ENCODE measurements at regions not wholly inside any gene's neighbourhood (a gene's known extent, or its start where the extent isn't known, plus 50 kb on each side); places are given as distances from the start of the nearest gene placed in this dataset.

DNA sequence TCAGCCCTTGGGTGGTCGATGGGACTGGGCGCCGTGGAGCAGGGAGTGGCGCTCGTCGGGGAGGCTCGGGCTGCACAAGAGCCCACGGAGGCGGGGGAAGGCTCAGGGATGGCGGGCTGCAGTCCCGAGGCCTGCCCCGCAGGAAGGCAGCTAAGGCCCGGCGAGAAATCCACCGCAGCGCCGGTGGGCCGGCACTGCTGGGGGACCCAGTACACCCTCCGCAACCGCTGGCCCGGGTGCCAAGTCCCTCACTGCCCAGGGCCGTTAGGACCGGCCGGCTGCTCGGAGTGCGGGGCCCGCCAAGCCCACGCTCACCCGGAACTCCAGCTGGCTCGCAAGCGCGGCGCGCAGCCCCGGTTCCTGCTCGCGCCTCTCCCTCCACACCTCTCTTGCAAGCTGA lies 138.4 kb downstream of the BAMBI start:
- no peak overlapping the region for H3K27ac ChIP-seq (ENCODE audit: low read depth, low read length)
- H3K9me3 ChIP-seq (ENCODE audit: low read depth, low read length), result no peaks in the 10 kb centered on the region
- H3K27me3 ChIP-seq (ENCODE audit: insufficient read depth, low read length), result peaks cover 4% of the 10 kb centered on the region
- H3K4me2 ChIP-seq (ENCODE audit: insufficient read depth, low read length), result no peak overlapping the region
- no peaks in the 10 kb centered on the region for H3K36me3 ChIP-seq (ENCODE audit: insufficient read depth, low read length)
- no peaks in the 10 kb centered on the region for H3K4me1 ChIP-seq (ENCODE audit: insufficient read depth, low read length)
- no peak for DNase-seq (ENCODE audit: insufficient read length, low spot score, missing footprints)
- no peaks in the 10 kb centered on the region for H4K20me1 ChIP-seq (ENCODE audit: insufficient read depth, low read length)
- TF ChIP-seq, protein P1, sequence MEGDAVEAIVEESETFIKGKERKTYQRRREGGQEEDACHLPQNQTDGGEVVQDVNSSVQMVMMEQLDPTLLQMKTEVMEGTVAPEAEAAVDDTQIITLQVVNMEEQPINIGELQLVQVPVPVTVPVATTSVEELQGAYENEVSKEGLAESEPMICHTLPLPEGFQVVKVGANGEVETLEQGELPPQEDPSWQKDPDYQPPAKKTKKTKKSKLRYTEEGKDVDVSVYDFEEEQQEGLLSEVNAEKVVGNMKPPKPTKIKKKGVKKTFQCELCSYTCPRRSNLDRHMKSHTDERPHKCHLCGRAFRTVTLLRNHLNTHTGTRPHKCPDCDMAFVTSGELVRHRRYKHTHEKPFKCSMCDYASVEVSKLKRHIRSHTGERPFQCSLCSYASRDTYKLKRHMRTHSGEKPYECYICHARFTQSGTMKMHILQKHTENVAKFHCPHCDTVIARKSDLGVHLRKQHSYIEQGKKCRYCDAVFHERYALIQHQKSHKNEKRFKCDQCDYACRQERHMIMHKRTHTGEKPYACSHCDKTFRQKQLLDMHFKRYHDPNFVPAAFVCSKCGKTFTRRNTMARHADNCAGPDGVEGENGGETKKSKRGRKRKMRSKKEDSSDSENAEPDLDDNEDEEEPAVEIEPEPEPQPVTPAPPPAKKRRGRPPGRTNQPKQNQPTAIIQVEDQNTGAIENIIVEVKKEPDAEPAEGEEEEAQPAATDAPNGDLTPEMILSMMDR (IDR thresholded peaks at IDR 0.05; ENCODE audit: extremely low read depth, low read depth, low read length), result no peak
- H2AFZ ChIP-seq (ENCODE audit: low read length), result no peak overlapping the region
- H3K4me3 ChIP-seq (ENCODE audit: insufficient read depth, low read length), result no peak overlapping the region
- H3K79me2 ChIP-seq (ENCODE audit: insufficient read depth, low read length), result no peaks in the 10 kb centered on the region

DNA sequence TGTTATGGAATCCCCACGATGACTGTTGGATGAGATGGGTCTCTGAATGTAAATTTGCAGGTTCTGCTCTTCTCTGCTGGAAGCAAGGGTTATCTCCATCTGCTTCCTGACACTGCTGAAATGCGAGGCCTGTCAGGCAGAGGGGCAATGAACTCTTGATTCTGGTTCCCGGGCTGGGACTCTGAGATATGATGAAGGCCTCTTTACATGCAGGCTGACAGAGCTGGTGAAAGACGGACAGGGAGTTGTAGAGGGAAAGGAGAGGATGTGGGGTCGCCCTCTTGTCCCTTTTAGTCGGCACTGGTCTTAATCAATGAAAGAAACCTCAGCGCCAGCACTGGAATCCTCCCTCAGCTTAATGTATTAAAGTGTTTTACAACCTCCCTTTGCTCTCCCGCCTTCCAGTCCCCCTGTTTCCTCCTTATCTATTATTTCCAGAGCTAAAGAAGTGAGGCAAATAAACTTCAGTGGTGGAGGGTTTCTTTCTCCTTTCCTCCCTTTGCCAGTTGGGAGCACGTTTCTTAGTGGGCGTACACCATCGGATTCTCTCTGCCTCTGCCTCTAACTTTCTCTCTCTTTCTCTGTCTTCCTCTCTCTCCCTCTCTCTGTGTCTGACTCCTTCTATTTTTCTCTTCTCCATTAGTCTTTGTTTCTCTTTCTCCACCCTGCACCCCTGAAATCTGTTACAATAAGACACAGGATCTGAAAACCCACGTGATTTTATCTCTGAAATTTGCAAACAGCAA lies 145.6 kb downstream of the BAMBI start:
- no peaks in the 10 kb centered on the region for H3K4me1 ChIP-seq (ENCODE audit: insufficient read depth, low read length)
- H3K9me3 ChIP-seq (ENCODE audit: low read depth, low read length), result no peaks in the 10 kb centered on the region
- no peaks in the 10 kb centered on the region for H3K79me2 ChIP-seq (ENCODE audit: insufficient read depth, low read length)
- H4K20me1 ChIP-seq (ENCODE audit: insufficient read depth, low read length), result no peaks in the 10 kb centered on the region
- H3K36me3 ChIP-seq (ENCODE audit: insufficient read depth, low read length), result no peaks in the 10 kb centered on the region
- H3K4me3 ChIP-seq (ENCODE audit: insufficient read depth, low read length), result no peak overlapping the region
- TF ChIP-seq, protein P1 (IDR thresholded peaks at IDR 0.05; ENCODE audit: extremely low read depth, low read depth, low read length), result no peak
- peaks cover 21% of the 10 kb centered on the region for H3K27me3 ChIP-seq (ENCODE audit: insufficient read depth, low read length)
- no peak overlapping the region for H3K27ac ChIP-seq (ENCODE audit: low read depth, low read length)
- no peak overlapping the region for H3K4me2 ChIP-seq (ENCODE audit: insufficient read depth, low read length)
- no peak overlapping the region for H2AFZ ChIP-seq (ENCODE audit: low read length)
- no peak for DNase-seq (ENCODE audit: insufficient read length, low spot score, missing footprints)

DNA sequence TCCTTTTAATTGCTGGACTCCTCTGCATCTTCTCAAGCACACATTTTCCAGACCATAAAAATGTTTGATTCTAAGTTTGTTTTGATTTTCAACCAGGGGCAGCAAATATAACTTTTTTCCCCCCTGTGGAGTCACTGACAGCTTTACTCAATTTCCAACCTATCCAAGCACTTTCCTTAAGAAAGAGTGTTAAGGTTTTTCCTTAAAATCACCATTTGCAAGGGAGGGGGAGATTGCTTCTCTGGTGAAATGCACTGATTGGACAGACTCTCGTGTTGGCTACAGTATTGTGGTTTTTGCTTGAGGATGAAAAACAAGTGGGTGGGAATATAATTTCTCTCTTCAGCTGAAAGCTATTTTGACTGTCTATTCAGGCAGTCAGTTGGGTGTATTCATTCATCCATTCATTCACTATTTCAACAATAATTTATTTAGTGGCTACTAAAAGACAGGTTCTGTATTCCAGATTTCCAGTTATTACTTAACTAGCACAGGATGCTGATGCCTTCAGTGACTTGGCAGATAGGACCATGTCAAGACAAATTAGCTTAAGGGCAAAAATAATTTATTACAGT lies 146.3 kb downstream of the BAMBI start:
- H3K79me2 ChIP-seq (ENCODE audit: insufficient read depth, low read length), result no peaks in the 10 kb centered on the region
- no peak overlapping the region for H3K4me3 ChIP-seq (ENCODE audit: insufficient read depth, low read length)
- H3K4me1 ChIP-seq (ENCODE audit: insufficient read depth, low read length), result no peaks in the 10 kb centered on the region
- no peaks in the 10 kb centered on the region for H4K20me1 ChIP-seq (ENCODE audit: insufficient read depth, low read length)
- no peak overlapping the region for H2AFZ ChIP-seq (ENCODE audit: low read length)
- peaks cover 21% of the 10 kb centered on the region for H3K27me3 ChIP-seq (ENCODE audit: insufficient read depth, low read length)
- no peaks in the 10 kb centered on the region for H3K36me3 ChIP-seq (ENCODE audit: insufficient read depth, low read length)
- TF ChIP-seq, protein P1 (IDR thresholded peaks at IDR 0.05; ENCODE audit: extremely low read depth, low read depth, low read length), result no peak
- no peak overlapping the region for H3K4me2 ChIP-seq (ENCODE audit: insufficient read depth, low read length)
- H3K9me3 ChIP-seq (ENCODE audit: low read depth, low read length), result no peaks in the 10 kb centered on the region
- DNase-seq (ENCODE audit: insufficient read length, low spot score, missing footprints), result no peak
- no peak overlapping the region for H3K27ac ChIP-seq (ENCODE audit: low read depth, low read length)

DNA sequence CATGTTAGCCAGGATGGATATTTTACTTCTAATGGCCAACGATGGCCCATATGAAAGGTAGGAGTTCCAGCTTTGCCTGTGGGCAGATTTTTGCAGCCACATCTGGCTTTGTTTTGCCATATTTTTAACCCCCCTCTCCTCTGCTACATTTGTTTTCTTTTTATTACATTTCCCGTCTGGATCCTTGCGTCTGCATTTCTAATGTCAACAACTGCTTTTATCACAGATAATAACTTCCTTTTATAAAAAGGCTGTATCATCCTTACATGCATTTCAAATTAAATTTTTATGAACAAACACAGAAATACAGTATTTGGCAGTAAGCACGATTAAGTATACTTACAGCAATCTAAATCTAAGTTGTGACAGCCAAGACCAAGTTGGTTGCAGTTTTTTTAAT lies 156.0 kb downstream of the BAMBI start:
- no peak overlapping the region for H3K27ac ChIP-seq (ENCODE audit: low read depth, low read length)
- DNase-seq (ENCODE audit: insufficient read length, low spot score, missing footprints), result no peak
- no peaks in the 10 kb centered on the region for H3K36me3 ChIP-seq (ENCODE audit: insufficient read depth, low read length)
- H2AFZ ChIP-seq (ENCODE audit: low read length), result no peak overlapping the region
- no peaks in the 10 kb centered on the region for H3K79me2 ChIP-seq (ENCODE audit: insufficient read depth, low read length)
- H3K4me2 ChIP-seq (ENCODE audit: insufficient read depth, low read length), result no peak overlapping the region
- no peaks in the 10 kb centered on the region for H4K20me1 ChIP-seq (ENCODE audit: insufficient read depth, low read length)
- no peak overlapping the region for H3K4me3 ChIP-seq (ENCODE audit: insufficient read depth, low read length)
- TF ChIP-seq, protein P1 (IDR thresholded peaks at IDR 0.05; ENCODE audit: extremely low read depth, low read depth, low read length), result no peak
- no peaks in the 10 kb centered on the region for H3K9me3 ChIP-seq (ENCODE audit: low read depth, low read length)
- H3K27me3 ChIP-seq (ENCODE audit: insufficient read depth, low read length), result peaks cover 15% of the 10 kb centered on the region
- H3K4me1 ChIP-seq (ENCODE audit: insufficient read depth, low read length), result peaks cover 3% of the 10 kb centered on the region

All from osteoblast (primary cell).